Astrocyte of the spinal cord (primary cell): ENCODE measurements at regions not wholly inside any gene's neighbourhood (a gene's known extent, or its start where the extent isn't known, plus 50 kb on each side); places are given as distances from the start of the nearest gene placed in this dataset.

Experiments used
- DNase-seq: peaks from one replicate; pipeline ENCODE4 v3.0.0; 2011; ENCODE audit warnings: low read depth, low spot score
- H3K4me3 ChIP-seq: 2 replicates; pipeline ENCODE4 v1.5.1; 2011; ENCODE audit warnings: low read depth, mild to moderate bottlenecking, low read length, moderate library complexity
- in situ Hi-C: cut with HindIII; loops from 2 replicates; pipeline ENCODE4 v1.10.0; 2017; ENCODE audit warnings: low sequenced_read_pairs
- TF ChIP-seq, protein P1 (sequence below): IDR thresholded peaks from 2 replicates; pipeline ENCODE4 v1.5.1; 2012; ENCODE audit warnings: low read depth, mild to moderate bottlenecking, low read length, inconsistent platforms

DNA sequence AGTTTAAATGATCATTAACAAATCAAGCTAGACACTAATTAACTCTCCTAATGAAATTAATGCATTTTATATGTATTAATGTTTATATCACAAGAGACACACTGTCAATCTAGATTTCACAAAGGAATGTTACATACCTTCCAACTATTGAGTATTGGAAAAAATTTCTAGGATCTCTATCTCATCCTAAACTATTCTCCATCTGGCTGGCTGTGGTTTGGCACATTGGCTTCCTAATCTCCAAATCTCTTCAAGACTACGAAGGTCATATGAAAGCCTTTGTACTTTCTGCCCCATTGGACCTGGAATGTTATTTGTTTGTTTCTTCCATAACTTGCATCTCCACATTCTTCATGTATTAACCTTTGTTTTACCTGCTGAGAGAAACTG is 1160.0 kb downstream of the ADGRL3 start:
- TF ChIP-seq, protein P1, sequence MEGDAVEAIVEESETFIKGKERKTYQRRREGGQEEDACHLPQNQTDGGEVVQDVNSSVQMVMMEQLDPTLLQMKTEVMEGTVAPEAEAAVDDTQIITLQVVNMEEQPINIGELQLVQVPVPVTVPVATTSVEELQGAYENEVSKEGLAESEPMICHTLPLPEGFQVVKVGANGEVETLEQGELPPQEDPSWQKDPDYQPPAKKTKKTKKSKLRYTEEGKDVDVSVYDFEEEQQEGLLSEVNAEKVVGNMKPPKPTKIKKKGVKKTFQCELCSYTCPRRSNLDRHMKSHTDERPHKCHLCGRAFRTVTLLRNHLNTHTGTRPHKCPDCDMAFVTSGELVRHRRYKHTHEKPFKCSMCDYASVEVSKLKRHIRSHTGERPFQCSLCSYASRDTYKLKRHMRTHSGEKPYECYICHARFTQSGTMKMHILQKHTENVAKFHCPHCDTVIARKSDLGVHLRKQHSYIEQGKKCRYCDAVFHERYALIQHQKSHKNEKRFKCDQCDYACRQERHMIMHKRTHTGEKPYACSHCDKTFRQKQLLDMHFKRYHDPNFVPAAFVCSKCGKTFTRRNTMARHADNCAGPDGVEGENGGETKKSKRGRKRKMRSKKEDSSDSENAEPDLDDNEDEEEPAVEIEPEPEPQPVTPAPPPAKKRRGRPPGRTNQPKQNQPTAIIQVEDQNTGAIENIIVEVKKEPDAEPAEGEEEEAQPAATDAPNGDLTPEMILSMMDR, result no peak
- no peak for DNase-seq
- H3K4me3 ChIP-seq, result no peak overlapping the region
- in situ Hi-C loops, result no loop called here

DNA sequence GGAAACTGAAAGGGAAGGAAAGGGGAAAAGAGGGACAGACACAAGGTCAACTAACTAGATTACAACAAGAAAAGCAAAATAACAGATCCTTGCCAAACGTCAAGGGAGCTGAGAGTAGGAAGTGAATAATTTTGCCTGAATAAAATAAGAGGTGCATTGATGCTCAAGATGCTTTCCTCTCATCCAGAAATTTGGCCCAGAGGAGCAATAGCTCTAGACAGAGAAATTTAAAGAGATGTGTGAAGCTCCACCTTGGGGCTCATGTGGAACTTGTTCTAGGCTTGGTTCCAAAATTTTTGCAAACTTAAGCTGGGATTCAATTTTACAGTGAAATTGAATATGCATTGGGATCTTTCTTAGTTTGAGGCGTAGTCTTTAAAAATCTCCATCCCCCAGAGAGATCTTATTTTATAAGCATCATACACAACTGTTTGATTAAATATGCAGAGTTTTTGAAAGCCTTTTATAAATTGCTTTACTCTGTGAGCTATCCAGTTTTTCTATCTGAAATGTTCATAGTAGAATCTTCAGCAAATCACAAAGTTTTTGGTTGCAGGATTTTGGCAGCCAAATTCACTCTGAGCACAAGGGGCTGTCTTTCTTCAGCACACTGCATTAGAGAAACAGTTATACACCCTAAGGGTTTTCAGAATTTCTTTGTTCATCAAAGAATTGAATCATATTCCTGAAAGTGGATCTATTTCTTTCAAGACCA is 1159.5 kb downstream of the ADGRL3 start:
- in situ Hi-C loops, result no loop called here
- no peak for DNase-seq
- no peak overlapping the region for H3K4me3 ChIP-seq
- TF ChIP-seq, protein P1, result no peak

DNA sequence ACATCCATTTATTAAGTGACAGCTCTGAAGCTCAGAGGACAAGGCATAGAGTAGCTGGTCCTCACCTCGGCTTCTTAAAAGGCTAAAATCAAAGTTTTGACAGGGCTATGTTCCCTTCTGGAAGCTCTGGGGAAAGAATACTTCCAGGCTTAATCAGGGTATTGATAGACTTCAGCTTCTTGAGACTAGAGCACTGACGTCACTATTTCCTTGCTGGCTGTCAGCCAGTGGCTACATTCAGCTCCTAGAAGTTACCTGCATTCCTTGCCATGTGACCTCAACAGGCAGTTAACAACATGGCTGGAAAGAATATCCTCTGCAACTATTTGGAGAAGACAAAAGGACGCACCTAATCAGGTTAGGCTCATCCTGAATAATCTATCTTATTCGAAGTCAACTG is 1144.8 kb downstream of the ADGRL3 start:
- TF ChIP-seq, protein P1, result no peak
- in situ Hi-C loops, result no loop called here
- DNase-seq, result no peak
- no peak overlapping the region for H3K4me3 ChIP-seq

DNA sequence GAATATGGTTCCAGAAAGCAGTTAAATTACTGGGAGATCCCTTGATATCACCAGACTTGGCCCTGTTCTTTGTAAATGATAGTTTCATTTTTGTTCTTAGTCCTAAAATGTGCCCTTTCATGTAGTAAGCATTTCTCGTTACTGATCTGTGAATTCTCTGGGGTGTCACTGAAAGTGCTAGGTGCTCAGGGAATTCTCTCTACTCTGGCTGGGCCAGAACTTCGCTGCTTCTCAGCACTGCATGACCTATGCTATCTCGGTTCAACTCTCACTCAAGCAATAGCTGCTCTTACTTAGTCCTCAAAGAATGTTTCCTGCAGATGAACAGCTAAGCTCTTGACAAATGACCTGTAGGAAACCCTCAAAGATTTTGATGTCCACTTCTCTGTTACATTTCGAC is 1144.3 kb downstream of the ADGRL3 start:
- DNase-seq, result no peak
- TF ChIP-seq, protein P1, result no peak
- H3K4me3 ChIP-seq, result no peak overlapping the region
- in situ Hi-C loops, result no loop called here

DNA sequence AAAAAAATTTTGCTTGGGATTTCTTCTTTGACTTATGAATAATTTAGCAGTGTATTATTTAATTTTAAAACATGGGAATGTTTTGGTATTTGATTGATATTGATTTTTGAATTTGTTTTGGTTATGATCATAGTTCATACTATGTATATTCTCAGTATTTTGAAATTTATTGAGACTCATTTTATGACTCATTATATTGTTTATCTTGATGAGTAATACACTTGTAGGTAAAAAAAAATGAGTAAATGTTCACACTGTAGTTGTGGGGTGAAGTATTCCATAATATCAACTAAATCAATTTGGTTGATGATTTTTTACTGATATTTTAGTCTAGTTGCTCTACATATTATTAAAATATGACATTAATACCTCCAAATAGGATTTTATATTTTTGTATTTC is 1142.2 kb downstream of the ADGRL3 start:
- in situ Hi-C loops, result no loop called here
- no peak for DNase-seq
- H3K4me3 ChIP-seq, result no peak overlapping the region
- TF ChIP-seq, protein P1, result no peak

DNA sequence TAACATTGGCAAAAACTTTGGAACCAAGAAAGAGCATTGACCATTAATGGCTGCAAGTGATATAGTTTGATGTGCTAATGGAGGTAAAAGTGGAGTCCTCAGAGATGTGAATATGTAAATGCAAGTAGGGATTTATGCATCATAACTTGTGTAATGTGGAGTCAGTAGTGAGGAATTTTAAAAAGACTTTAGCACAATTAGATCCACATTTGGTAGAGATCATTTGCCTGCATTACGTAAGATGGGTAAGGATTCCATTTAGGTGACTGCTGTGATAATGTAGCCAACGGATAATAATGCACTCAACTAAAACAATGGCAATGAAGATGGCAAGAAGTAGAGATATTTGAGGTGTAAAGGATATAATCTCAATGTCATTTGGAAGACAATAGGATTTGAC is 1128.4 kb downstream of the ADGRL3 start:
- H3K4me3 ChIP-seq, result no peak overlapping the region
- DNase-seq, result no peak
- TF ChIP-seq, protein P1, result no peak
- in situ Hi-C loops, result no loop called here
